ENCODE measurements at regions not wholly inside any gene's neighbourhood (a gene's known extent, or its start where the extent isn't known, plus 50 kb on each side); places are given as distances from the start of the nearest gene placed in this dataset.

DNA sequence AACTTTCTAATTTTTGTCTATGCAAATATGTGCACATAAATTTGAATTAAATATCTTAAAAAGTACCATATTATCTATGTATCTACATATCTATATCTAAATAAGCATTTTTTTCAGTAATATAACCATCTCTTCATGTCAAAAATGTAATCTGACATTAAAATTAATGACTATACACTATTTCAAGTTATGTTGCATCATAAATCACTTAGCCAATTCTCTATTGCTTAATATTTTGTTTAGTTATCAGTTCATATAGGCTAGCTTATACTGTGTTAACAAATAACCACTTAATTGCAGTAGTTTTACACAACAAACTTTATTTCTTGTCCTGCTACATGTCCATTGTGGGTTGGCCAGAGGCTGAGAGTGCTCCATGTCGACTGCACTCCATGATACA lies 360.8 kb downstream of the EPM2A start (continued):
- TF ChIP-seq, protein P1, sequence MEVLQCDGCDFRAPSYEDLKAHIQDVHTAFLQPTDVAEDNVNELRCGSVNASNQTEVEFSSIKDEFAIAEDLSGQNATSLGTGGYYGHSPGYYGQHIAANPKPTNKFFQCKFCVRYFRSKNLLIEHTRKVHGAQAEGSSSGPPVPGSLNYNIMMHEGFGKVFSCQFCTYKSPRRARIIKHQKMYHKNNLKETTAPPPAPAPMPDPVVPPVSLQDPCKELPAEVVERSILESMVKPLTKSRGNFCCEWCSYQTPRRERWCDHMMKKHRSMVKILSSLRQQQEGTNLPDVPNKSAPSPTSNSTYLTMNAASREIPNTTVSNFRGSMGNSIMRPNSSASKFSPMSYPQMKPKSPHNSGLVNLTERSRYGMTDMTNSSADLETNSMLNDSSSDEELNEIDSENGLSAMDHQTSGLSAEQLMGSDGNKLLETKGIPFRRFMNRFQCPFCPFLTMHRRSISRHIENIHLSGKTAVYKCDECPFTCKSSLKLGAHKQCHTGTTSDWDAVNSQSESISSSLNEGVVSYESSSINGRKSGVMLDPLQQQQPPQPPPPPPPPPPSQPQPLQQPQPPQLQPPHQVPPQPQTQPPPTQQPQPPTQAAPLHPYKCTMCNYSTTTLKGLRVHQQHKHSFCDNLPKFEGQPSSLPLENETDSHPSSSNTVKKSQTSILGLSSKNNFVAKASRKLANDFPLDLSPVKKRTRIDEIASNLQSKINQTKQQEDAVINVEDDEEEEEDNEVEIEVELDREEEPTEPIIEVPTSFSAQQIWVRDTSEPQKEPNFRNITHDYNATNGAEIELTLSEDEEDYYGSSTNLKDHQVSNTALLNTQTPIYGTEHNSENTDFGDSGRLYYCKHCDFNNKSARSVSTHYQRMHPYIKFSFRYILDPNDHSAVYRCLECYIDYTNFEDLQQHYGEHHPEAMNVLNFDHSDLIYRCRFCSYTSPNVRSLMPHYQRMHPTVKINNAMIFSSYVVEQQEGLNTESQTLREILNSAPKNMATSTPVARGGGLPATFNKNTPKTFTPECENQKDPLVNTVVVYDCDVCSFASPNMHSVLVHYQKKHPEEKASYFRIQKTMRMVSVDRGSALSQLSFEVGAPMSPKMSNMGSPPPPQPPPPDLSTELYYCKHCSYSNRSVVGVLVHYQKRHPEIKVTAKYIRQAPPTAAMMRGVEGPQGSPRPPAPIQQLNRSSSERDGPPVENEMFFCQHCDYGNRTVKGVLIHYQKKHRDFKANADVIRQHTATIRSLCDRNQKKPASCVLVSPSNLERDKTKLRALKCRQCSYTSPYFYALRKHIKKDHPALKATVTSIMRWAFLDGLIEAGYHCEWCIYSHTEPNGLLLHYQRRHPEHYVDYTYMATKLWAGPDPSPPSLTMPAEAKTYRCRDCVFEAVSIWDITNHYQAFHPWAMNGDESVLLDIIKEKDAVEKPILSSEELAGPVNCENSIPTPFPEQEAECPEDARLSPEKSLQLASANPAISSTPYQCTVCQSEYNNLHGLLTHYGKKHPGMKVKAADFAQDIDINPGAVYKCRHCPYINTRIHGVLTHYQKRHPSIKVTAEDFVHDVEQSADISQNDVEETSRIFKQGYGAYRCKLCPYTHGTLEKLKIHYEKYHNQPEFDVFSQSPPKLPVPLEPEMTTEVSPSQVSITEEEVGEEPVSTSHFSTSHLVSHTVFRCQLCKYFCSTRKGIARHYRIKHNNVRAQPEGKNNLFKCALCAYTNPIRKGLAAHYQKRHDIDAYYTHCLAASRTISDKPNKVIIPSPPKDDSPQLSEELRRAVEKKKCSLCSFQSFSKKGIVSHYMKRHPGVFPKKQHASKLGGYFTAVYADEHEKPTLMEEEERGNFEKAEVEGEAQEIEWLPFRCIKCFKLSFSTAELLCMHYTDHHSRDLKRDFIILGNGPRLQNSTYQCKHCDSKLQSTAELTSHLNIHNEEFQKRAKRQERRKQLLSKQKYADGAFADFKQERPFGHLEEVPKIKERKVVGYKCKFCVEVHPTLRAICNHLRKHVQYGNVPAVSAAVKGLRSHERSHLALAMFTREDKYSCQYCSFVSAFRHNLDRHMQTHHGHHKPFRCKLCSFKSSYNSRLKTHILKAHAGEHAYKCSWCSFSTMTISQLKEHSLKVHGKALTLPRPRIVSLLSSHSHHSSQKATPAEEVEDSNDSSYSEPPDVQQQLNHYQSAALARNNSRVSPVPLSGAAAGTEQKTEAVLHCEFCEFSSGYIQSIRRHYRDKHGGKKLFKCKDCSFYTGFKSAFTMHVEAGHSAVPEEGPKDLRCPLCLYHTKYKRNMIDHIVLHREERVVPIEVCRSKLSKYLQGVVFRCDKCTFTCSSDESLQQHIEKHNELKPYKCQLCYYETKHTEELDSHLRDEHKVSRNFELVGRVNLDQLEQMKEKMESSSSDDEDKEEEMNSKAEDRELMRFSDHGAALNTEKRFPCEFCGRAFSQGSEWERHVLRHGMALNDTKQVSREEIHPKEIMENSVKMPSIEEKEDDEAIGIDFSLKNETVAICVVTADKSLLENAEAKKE (CRISPR knock-in tag; IDR thresholded peaks at IDR 0.05), result no peak
- no peak for TF ChIP-seq ZNF114 (CRISPR knock-in tag; IDR thresholded peaks at IDR 0.05)
- no peak for TF ChIP-seq NANOG (IDR thresholded peaks at IDR 0.05; ENCODE audit: borderline replicate concordance)
- no peak for TF ChIP-seq JUNB (IDR thresholded peaks at IDR 0.05; ENCODE audit: unreplicated experiment)
- TF ChIP-seq EZH2phosphoT487 (IDR thresholded peaks at IDR 0.05; ENCODE audit: unreplicated experiment), result no peak
- no peak for TF ChIP-seq EZH2 (IDR thresholded peaks at IDR 0.05; ENCODE audit: low read depth, unreplicated experiment)
- TF ChIP-seq, protein P2, sequence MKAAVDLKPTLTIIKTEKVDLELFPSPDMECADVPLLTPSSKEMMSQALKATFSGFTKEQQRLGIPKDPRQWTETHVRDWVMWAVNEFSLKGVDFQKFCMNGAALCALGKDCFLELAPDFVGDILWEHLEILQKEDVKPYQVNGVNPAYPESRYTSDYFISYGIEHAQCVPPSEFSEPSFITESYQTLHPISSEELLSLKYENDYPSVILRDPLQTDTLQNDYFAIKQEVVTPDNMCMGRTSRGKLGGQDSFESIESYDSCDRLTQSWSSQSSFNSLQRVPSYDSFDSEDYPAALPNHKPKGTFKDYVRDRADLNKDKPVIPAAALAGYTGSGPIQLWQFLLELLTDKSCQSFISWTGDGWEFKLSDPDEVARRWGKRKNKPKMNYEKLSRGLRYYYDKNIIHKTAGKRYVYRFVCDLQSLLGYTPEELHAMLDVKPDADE (IDR thresholded peaks at IDR 0.05), result no peak

DNA sequence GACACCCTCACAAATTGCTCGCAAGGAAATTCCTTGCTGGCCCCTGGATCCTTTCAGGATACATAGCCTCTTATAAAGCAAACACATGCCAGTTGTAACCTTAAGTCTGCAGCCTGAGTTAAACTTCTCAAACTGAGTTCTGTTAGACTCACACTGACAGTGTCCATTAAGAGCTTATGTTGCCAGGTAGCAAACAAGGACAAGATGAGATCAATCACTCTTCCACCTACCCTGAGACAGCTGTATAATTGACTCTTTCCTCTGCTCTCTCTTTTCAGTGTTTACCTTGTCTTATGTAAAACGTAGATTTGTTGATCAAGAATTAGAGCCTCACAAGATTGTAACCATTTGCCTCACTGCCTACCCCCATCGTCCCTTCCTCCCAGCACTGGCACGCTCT lies 359.8 kb downstream of the EPM2A start:
- DNase-seq (ENCODE audit: low spot score), result no peak
- H3K4me3 Mint-ChIP-seq, result no peak overlapping the region
- H3K36me3 Mint-ChIP-seq (ENCODE audit: low read depth), result peaks cover 8% of the 10 kb centered on the region
- TF ChIP-seq CREB1 (CRISPR knock-in tag; IDR thresholded peaks at IDR 0.05; ENCODE audit: low read depth) (no peak), JUNB (IDR thresholded peaks at IDR 0.05; ENCODE audit: unreplicated experiment) (no peak), ZNF331 (CRISPR knock-in tag; IDR thresholded peaks at IDR 0.05; ENCODE audit: low read depth) (no peak), ZNF114 (CRISPR knock-in tag; IDR thresholded peaks at IDR 0.05) (no peak), POLR2AphosphoS5 (IDR thresholded peaks at IDR 0.05; ENCODE audit: low read depth) (no peak), EZH2phosphoT487 (IDR thresholded peaks at IDR 0.05; ENCODE audit: unreplicated experiment) (no peak)

More for the DNA sequence above, 359.8 kb downstream of the EPM2A start:
- no peak for ATAC-seq
- no peaks in the 10 kb centered on the region for H3K79me2 ChIP-seq (replicated peaks; ENCODE audit: insufficient read depth)
- no peak overlapping the region for H3K27ac Mint-ChIP-seq
- no peaks in the 10 kb centered on the region for H3K4me1 Mint-ChIP-seq
- H3K9me2 ChIP-seq (ENCODE audit: insufficient read depth), result no peaks in the 10 kb centered on the region
- peaks cover 2% of the 10 kb centered on the region for H3K27me3 Mint-ChIP-seq (ENCODE audit: insufficient read depth, low read depth, poor library complexity)
- H3F3A ChIP-seq (replicated peaks; ENCODE audit: low read depth), result no peaks in the 10 kb centered on the region
- peaks cover 19% of the 10 kb centered on the region for H3K9me3 Mint-ChIP-seq
- no peak overlapping the region for H3K27ac ChIP-seq (ENCODE audit: low read depth)
- peaks cover 3% of the 10 kb centered on the region for H3K36me3 ChIP-seq (ENCODE audit: insufficient read depth)
- peaks cover 10% of the 10 kb centered on the region; the same call in 1 of the 2 replicates for H3K4me1 ChIP-seq (ENCODE audit: insufficient read depth)
- H2AFZ ChIP-seq, result peak overlapping the region; percentile 28; the same call in 1 of the 2 replicates
- no peaks in the 10 kb centered on the region for H4K20me1 ChIP-seq (replicated peaks; ENCODE audit: insufficient read depth)
- H3K4me3 ChIP-seq, result no peak overlapping the region
- no peaks in the 10 kb centered on the region for H3K27me3 ChIP-seq (ENCODE audit: insufficient read depth)
- H3K4me2 ChIP-seq, result no peak overlapping the region

Measured in GM23338 (cell line).